ENCODE measurements at regions not wholly inside any gene's neighbourhood (a gene's known extent, or its start where the extent isn't known, plus 50 kb on each side); places are given as distances from the start of the nearest gene placed in this dataset.

DNA sequence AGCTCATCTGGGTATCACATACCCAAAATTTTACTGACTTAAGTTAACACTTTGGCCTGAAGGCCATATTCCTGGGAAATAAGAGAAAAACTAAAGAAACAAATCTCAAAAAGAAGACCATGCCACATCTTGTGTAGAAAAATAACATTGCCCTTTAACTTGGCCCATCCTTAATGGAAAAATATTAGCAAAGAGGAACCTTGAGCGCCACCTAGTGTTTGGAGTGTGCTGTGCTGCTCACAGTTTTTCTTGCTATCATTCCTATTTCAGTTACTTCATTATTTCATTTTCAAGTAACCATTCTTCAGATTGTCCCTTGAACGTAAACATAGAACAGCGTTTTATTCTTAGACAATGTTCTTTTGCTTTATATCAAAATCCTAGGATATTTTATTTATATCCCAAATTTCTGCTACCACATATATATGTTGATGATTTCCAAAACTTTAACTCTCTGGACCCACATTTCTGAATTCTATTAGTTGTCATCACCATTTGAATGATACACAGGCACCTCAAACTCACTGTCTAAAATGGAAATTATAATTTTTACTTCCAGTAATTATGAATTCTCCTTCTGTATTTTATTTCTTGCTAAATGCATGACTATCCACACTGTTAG is 999.0 kb upstream of the ADGRL3 start:
- Mint-ChIP-seq H3K9me3 (no peaks in the 10 kb centered on the region), H3K4me3 (no peak overlapping the region), H3K4me1 (no peaks in the 10 kb centered on the region), H3K27ac (no peak overlapping the region), H3K27me3 (no peaks in the 10 kb centered on the region), H3K36me3 (ENCODE audit: low read depth) (no peaks in the 10 kb centered on the region)
- ChIA-PET POLR2A (no interaction called here), CTCF (no interaction called here)
- TF ChIP-seq, protein P1, sequence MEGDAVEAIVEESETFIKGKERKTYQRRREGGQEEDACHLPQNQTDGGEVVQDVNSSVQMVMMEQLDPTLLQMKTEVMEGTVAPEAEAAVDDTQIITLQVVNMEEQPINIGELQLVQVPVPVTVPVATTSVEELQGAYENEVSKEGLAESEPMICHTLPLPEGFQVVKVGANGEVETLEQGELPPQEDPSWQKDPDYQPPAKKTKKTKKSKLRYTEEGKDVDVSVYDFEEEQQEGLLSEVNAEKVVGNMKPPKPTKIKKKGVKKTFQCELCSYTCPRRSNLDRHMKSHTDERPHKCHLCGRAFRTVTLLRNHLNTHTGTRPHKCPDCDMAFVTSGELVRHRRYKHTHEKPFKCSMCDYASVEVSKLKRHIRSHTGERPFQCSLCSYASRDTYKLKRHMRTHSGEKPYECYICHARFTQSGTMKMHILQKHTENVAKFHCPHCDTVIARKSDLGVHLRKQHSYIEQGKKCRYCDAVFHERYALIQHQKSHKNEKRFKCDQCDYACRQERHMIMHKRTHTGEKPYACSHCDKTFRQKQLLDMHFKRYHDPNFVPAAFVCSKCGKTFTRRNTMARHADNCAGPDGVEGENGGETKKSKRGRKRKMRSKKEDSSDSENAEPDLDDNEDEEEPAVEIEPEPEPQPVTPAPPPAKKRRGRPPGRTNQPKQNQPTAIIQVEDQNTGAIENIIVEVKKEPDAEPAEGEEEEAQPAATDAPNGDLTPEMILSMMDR (IDR thresholded peaks at IDR 0.05), result peak; percentile 38
- DNase-seq (no peak), ATAC-seq (ENCODE audit: low read depth) (no peak)
- intact Hi-C loops (cut with micrococcal nuclease), result no loop called here

- Mint-ChIP-seq H3K36me3 (ENCODE audit: low read depth) (no peaks in the 10 kb centered on the region), H3K4me3 (no peak overlapping the region), H3K9me3 (peaks cover 4% of the 10 kb centered on the region), H3K4me1 (no peaks in the 10 kb centered on the region), H3K27ac (no peak overlapping the region), H3K27me3 (no peaks in the 10 kb centered on the region)
- ChIA-PET CTCF (no interaction called here), POLR2A (no interaction called here)
- no peak for DNase-seq
- TF ChIP-seq, protein P1 (IDR thresholded peaks at IDR 0.05), result no peak
- ATAC-seq (ENCODE audit: low read depth), result no peak
- intact Hi-C loops (cut with micrococcal nuclease), result no loop called here
Observed at GRCh38 chr4:60209588-60209987, 990.5 kb upstream of the ADGRL3 start.

DNA sequence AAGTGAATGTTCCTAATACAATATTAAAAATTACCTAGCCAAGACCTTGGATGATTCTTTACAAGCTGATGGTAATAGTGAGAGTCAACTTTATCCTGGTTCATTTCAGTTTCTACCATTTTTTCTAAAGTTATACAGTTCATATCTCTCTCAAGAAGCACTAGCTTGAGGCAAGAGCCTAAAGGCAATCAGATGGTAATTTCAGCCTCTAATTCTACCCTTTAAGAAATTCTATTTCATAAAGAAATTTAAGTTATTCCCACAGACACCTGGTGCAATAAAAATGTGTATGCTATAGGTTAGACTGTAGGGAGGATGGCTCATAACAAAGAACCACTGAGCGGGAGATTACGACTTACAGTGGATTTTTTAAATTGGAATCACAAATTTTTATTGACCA is 984.2 kb upstream of the ADGRL3 start:
- TF ChIP-seq, protein P1 (IDR thresholded peaks at IDR 0.05), result no peak
- H3K4me3 Mint-ChIP-seq, result no peak overlapping the region
- ChIA-PET POLR2A (no interaction called here), CTCF (no interaction called here)
- DNase-seq, result no peak
- H3K36me3 Mint-ChIP-seq (ENCODE audit: low read depth), result no peaks in the 10 kb centered on the region
- peaks cover 2% of the 10 kb centered on the region for H3K9me3 Mint-ChIP-seq
- no peaks in the 10 kb centered on the region for H3K4me1 Mint-ChIP-seq
- intact Hi-C loops (cut with micrococcal nuclease), result no loop called here
- no peak for ATAC-seq (ENCODE audit: low read depth)
- H3K27ac Mint-ChIP-seq, result no peak overlapping the region
- no peaks in the 10 kb centered on the region for H3K27me3 Mint-ChIP-seq

GRCh38 chr4:60216752-60217151 is 983.4 kb upstream of the ADGRL3 start:
- no peaks in the 10 kb centered on the region for H3K4me1 Mint-ChIP-seq
- CTCF ChIA-PET, result no interaction called here
- ATAC-seq (ENCODE audit: low read depth) (no peak), DNase-seq (no peak)
- no peaks in the 10 kb centered on the region for H3K36me3 Mint-ChIP-seq (ENCODE audit: low read depth)
- no peaks in the 10 kb centered on the region for H3K27me3 Mint-ChIP-seq
- POLR2A ChIA-PET, result no interaction called here
- H3K4me3 Mint-ChIP-seq, result no peak overlapping the region
- H3K27ac Mint-ChIP-seq, result no peak overlapping the region
- H3K9me3 Mint-ChIP-seq, result peaks cover 2% of the 10 kb centered on the region
- TF ChIP-seq, protein P1 (IDR thresholded peaks at IDR 0.05), result no peak
- intact Hi-C loops (cut with micrococcal nuclease), result no loop called here

GRCh38 chr4:60221866-60222265 is 978.3 kb upstream of the ADGRL3 start:
- Mint-ChIP-seq H3K36me3 (ENCODE audit: low read depth) (no peaks in the 10 kb centered on the region), H3K27ac (no peak overlapping the region), H3K27me3 (no peaks in the 10 kb centered on the region), H3K9me3 (no peaks in the 10 kb centered on the region), H3K4me1 (no peaks in the 10 kb centered on the region), H3K4me3 (no peak overlapping the region)
- DNase-seq (no peak), ATAC-seq (ENCODE audit: low read depth) (no peak)
- POLR2A ChIA-PET, result no interaction called here
- CTCF ChIA-PET, result no interaction called here
- TF ChIP-seq, protein P1 (IDR thresholded peaks at IDR 0.05), result no peak
- intact Hi-C loops (cut with micrococcal nuclease), result no loop called here
